ENCODE measurements at regions not wholly inside any gene's neighbourhood (a gene's known extent, or its start where the extent isn't known, plus 50 kb on each side); places are given as distances from the start of the nearest gene placed in this dataset.

- no peak for DNase-seq
Measured at GRCh38 chr5:58057324-58057723, 402.6 kb downstream of the PLK2 start.

GRCh38 chr5:58056546-58056945 is 403.3 kb downstream of the PLK2 start:
- peak; percentile 32 for DNase-seq

GRCh38 chr5:58054018-58054417 is 405.9 kb downstream of the PLK2 start:
- no peak for DNase-seq

GRCh38 chr5:58048954-58049353 is 410.9 kb downstream of the PLK2 start:
- DNase-seq, result no peak

- no peak for DNase-seq
Measured at GRCh38 chr5:58048185-58048925, 411.5 kb downstream of the PLK2 start.

- no peak for DNase-seq
Measured at GRCh38 chr5:58046371-58046770, 413.5 kb downstream of the PLK2 start.

GRCh38 chr5:58044166-58044565 is 415.7 kb downstream of the PLK2 start:
- DNase-seq, result no peak

GRCh38 chr5:58043032-58043945 is 416.6 kb downstream of the PLK2 start:
- no peak for DNase-seq

GRCh38 chr5:58041884-58042283 is 418.0 kb downstream of the PLK2 start:
- DNase-seq, result no peak

GRCh38 chr5:58040846-58041245 is 419.0 kb downstream of the PLK2 start:
- DNase-seq, result no peak

GRCh38 chr5:58040044-58040443 is 419.8 kb downstream of the PLK2 start:
- no peak for DNase-seq

GRCh38 chr5:58037899-58038298 is 422.0 kb downstream of the PLK2 start:
- DNase-seq, result no peak

GRCh38 chr5:58025809-58026208 is 434.1 kb downstream of the PLK2 start:
- DNase-seq, result no peak

GRCh38 chr5:58024151-58024550 is 435.7 kb downstream of the PLK2 start:
- DNase-seq, result no peak

GRCh38 chr5:58022055-58022454 is 437.8 kb downstream of the PLK2 start:
- DNase-seq, result no peak

GRCh38 chr5:58021466-58021865 is 438.4 kb downstream of the PLK2 start:
- no peak for DNase-seq

- DNase-seq, result peak; percentile 60
Measured at GRCh38 chr5:58019614-58020013, 440.3 kb downstream of the PLK2 start.

GRCh38 chr5:58018016-58018415 is 441.9 kb downstream of the PLK2 start:
- DNase-seq, result no peak

GRCh38 chr5:58016877-58017276 is 443.0 kb downstream of the PLK2 start:
- DNase-seq, result no peak

- DNase-seq, result peak; percentile 79
Measured at GRCh38 chr5:58016358-58016757, 443.5 kb downstream of the PLK2 start.

GRCh38 chr5:58015175-58015574 is 444.7 kb downstream of the PLK2 start:
- no peak for DNase-seq

- DNase-seq, result no peak
Measured at GRCh38 chr5:58013542-58014258, 446.2 kb downstream of the PLK2 start.

- no peak for DNase-seq
Measured at GRCh38 chr5:58012801-58013315, 447.0 kb downstream of the PLK2 start.
